ENCODE measurements at regions not wholly inside any gene's neighbourhood (a gene's known extent, or its start where the extent isn't known, plus 50 kb on each side); places are given as distances from the start of the nearest gene placed in this dataset.
"Not testable (repeated sequence)": the region's sequence is repeated elsewhere in the genome, so short reads cannot be mapped to it uniquely, and the experiment has no call there.

GRCh38 chr2:238521870-238522269 lies 95.1 kb downstream of the ASB1 start:
- no peak for DNase-seq

- DNase-seq: no peak
These were observed 96.7 kb downstream of the ASB1 start for GRCh38 chr2:238523158-238524110.

- DNase-seq: no peak
These were observed 97.8 kb downstream of the ASB1 start for GRCh38 chr2:238524426-238524983.

- no peak for DNase-seq
These were observed 99.3 kb downstream of the ASB1 start for GRCh38 chr2:238525990-238526389.

- no peak for DNase-seq
These were observed 100.8 kb downstream of the ASB1 start for GRCh38 chr2:238527565-238527964.

GRCh38 chr2:238528953-238529781 lies 102.4 kb downstream of the ASB1 start:
- no peak for DNase-seq

- DNase-seq: not testable (repeated sequence)
These were observed 104.4 kb downstream of the ASB1 start for GRCh38 chr2:238531017-238531645.

GRCh38 chr2:238543732-238544131 lies 117.0 kb downstream of the ASB1 start:
- not testable (repeated sequence) for DNase-seq

- DNase-seq: no peak
These were observed 122.3 kb downstream of the ASB1 start for GRCh38 chr2:238548902-238549462.

GRCh38 chr2:238549866-238550265 lies 123.1 kb downstream of the ASB1 start:
- DNase-seq: no peak

GRCh38 chr2:238551091-238551490 lies 124.4 kb downstream of the ASB1 start:
- DNase-seq: no peak

- no peak for DNase-seq
These were observed 125.5 kb downstream of the ASB1 start for GRCh38 chr2:238552226-238552625.

- DNase-seq: no peak
These were observed 126.4 kb downstream of the ASB1 start for GRCh38 chr2:238553159-238553558.

- DNase-seq: no peak
These were observed 128.0 kb downstream of the ASB1 start for GRCh38 chr2:238554468-238555315.

- DNase-seq: no peak
These were observed 129.2 kb downstream of the ASB1 start for GRCh38 chr2:238555786-238556542.

- DNase-seq: no peak
These were observed 130.7 kb downstream of the ASB1 start for GRCh38 chr2:238557431-238557830.

- DNase-seq: no peak
These were observed 131.2 kb downstream of the ASB1 start for GRCh38 chr2:238557936-238558335.

GRCh38 chr2:238558456-238559099 lies 131.9 kb downstream of the ASB1 start:
- DNase-seq: no peak

GRCh38 chr2:238560234-238560633 lies 133.5 kb downstream of the ASB1 start:
- DNase-seq: no peak

GRCh38 chr2:238561230-238561629 lies 134.5 kb downstream of the ASB1 start:
- DNase-seq: no peak

Data from activated CD4-positive, alpha-beta T cell treated with anti-CD3 and anti-CD28 coated beads for 48 hours (primary cell).